ENCODE measurements at regions not wholly inside any gene's neighbourhood (a gene's known extent, or its start where the extent isn't known, plus 50 kb on each side); places are given as distances from the start of the nearest gene placed in this dataset.

GRCh38 chr12:59085690-59086089 is 165.4 kb upstream of the LRIG3 start (continued):
- TF ChIP-seq EED (IDR thresholded peaks at IDR 0.05; ENCODE audit: low read depth): no peak
- TF ChIP-seq SP1 (IDR thresholded peaks at IDR 0.05; ENCODE audit: low read depth, low read length): no peak
- no peak for TF ChIP-seq STAT3 (IDR thresholded peaks at IDR 0.05; ENCODE audit: low read depth, low read length)
- TF ChIP-seq LARP7 (IDR thresholded peaks at IDR 0.05): no peak
- no peak for TF ChIP-seq ZSCAN29 (IDR thresholded peaks at IDR 0.05)

GRCh38 chr12:59084511-59085375 is 164.4 kb upstream of the LRIG3 start:
- no TSS peak for BruUV-seq (replicated peaks)
- Histone ChIP-seq H3K4me3 (no peak overlapping the region), H3K4me1 (ENCODE audit: control insufficient read depth, insufficient read depth, low read length) (no peaks in the 10 kb centered on the region), H4K20me1 (ENCODE audit: control insufficient read depth, insufficient read depth) (no peaks in the 10 kb centered on the region), H3K9me3 (replicated peaks; ENCODE audit: control insufficient read depth, insufficient read depth, low read length) (no peaks in the 10 kb centered on the region), H3K36me3 (ENCODE audit: control insufficient read depth in 2 of 2, insufficient read depth in 2 of 2, low read length in 1 of 2) (no peaks in the 10 kb centered on the region), H3K9ac (ENCODE audit: control insufficient read depth, insufficient read depth, low read length) (no peak overlapping the region), H3K4me2 (ENCODE audit: control insufficient read depth, insufficient read depth) (no peak overlapping the region), H3K27me3 (replicated peaks in 1 of 2; ENCODE audit: control insufficient read depth in 2 of 2, insufficient read depth in 2 of 2, low read length in 1 of 2) (no peaks in the 10 kb centered on the region), H3K79me2 (ENCODE audit: control insufficient read depth, insufficient read depth, low read length) (no peaks in the 10 kb centered on the region), H3K27ac (ENCODE audit: control insufficient read depth, insufficient read depth) (no peak overlapping the region), H2AFZ (ENCODE audit: control insufficient read depth, low read depth, low read length) (no peak overlapping the region)
- intact Hi-C loops (cut with micrococcal nuclease; ENCODE audit: unreplicated experiment): loop anchor here (10.0 kb wide), 1 partner anchor 740 kb away; no protein-coding TSS in a partner anchor
- no peak for FAIRE-seq
- ChIA-PET CTCF (interaction anchor here (0.6 kb wide), 1 partner anchor 537 kb away, joined by 4 read pairs; no protein-coding TSS in a partner anchor), POLR2A (no interaction called here), SMC1A (ENCODE audit: uncharacterized antibody, unreplicated experiment) (no interaction called here), RAD21 (ENCODE audit: unreplicated experiment) (no interaction called here)
- 24% methylated on average over 12 of the region's 12 CpGs for WGBS (ENCODE audit: insufficient coverage, insufficient replicate concordance, low lambda C conversion rate, missing lambda C conversion rate)
- no peak for DNase-seq (ENCODE audit: low read depth, low spot score)
- in situ Hi-C loops (cut with MboI): no loop called here
- no peak for ATAC-seq
- TF ChIP-seq PML (IDR thresholded peaks at IDR 0.05; ENCODE audit: low read length) (no peak), BRCA1 (IDR thresholded peaks at IDR 0.05; ENCODE audit: low read depth, low read length) (no peak), CEBPZ (IDR thresholded peaks at IDR 0.05; ENCODE audit: low read depth, low read length) (no peak), E4F1 (IDR thresholded peaks at IDR 0.05; ENCODE audit: borderline replicate concordance, partially characterized antibody) (no peak), SREBF2 (IDR thresholded peaks at IDR 0.05; ENCODE audit: low read length) (no peak), TCF7 (IDR thresholded peaks at IDR 0.05; ENCODE audit: borderline replicate concordance) (no peak), ATF7 (IDR thresholded peaks at IDR 0.05; ENCODE audit: low read depth) (no peak), POLR2AphosphoS5 (IDR thresholded peaks at IDR 0.05; ENCODE audit: low read length) (no peak), ZNF592 (IDR thresholded peaks at IDR 0.05) (no peak)

All from GM12878 (cell line).